H1 (cell line): ENCODE measurements at regions not wholly inside any gene's neighbourhood (a gene's known extent, or its start where the extent isn't known, plus 50 kb on each side); places are given as distances from the start of the nearest gene placed in this dataset.

Source experiments
- ASH2L ChIP-seq: fragments of 200-600, 300-600 bp; sonication (generic); IDR thresholded peaks from one replicate; pipeline ENCODE4 v1.7.1; 2017; ENCODE audit warnings: low read length
- CTBP2 ChIP-seq: IDR thresholded peaks from 2 replicates; pipeline ENCODE4 v1.7.0; 2011; ENCODE audit warnings: borderline replicate concordance, mild to moderate bottlenecking, moderate library complexity, mixed read lengths, low read length; ENCODE audit not compliant: insufficient read depth, insufficient read length

DNA sequence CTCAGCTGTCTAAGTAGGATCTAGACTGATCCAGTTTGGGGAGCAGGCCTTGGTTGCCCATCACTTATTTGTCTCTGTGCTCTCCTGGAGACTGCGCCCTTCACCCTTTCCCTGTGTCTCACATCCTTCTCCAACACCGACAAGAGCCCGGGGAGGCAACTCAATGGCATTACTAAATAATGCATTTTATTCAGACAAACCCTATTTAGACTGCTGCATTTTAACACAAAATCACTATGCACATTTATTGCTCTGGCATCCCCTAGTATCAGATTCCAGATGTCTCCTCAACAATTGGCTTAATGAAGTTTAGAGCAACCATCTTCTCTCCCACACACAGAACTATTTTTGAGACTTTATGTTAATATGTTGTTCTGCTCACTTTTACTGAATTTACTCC is 436.4 kb upstream of the CHRM3 start (continued):
- TF ChIP-seq CTBP2 (no peak), ASH2L (no peak)
